ENCODE measurements at regions not wholly inside any gene's neighbourhood (a gene's known extent, or its start where the extent isn't known, plus 50 kb on each side); places are given as distances from the start of the nearest gene placed in this dataset.
"Not testable (repeated sequence)": the region's sequence is repeated elsewhere in the genome, so short reads cannot be mapped to it uniquely, and the experiment has no call there.

GRCh38 chr2:180699657-180700361 is 280.6 kb upstream of the UBE2E3 start:
- DNase-seq (ENCODE audit: low read depth): no peak
- no peak for TF ChIP-seq CTCF (IDR thresholded peaks at IDR 0.05; ENCODE audit: control insufficient read depth, insufficient read depth, low read depth, low read length, missing control alignments)
- H3K4me3 ChIP-seq (ENCODE audit: control insufficient read depth, low read depth, low read length): no peak overlapping the region

DNA sequence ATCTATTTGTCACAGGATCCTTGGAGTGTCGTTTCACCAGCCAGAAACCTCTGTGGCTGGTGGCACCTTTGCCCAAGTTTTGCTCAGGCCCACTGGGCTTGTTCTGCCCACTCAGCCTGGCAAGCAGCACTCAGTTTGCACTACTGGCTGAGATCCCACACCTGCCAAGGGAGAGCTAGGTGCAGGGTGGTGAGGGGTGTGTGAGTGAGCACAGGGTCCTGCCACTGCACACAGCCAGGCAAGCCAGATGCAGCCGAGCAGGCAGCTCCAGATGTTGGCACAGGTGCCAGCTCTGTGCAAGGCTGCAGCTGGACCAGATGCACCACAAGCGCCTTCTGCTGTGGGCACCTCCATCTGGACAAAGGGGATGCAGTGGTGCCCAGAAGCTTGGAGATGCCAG is 281.7 kb upstream of the UBE2E3 start:
- TF ChIP-seq CTCF (IDR thresholded peaks at IDR 0.05; ENCODE audit: control insufficient read depth, insufficient read depth, low read depth, low read length, missing control alignments): no peak
- no peak overlapping the region for H3K4me3 ChIP-seq (ENCODE audit: control insufficient read depth, low read depth, low read length)
- no peak for DNase-seq (ENCODE audit: low read depth)

GRCh38 chr2:180695586-180696401 is 284.6 kb upstream of the UBE2E3 start:
- no peak overlapping the region for H3K4me3 ChIP-seq (ENCODE audit: control insufficient read depth, low read depth, low read length)
- TF ChIP-seq CTCF (IDR thresholded peaks at IDR 0.05; ENCODE audit: control insufficient read depth, insufficient read depth, low read depth, low read length, missing control alignments): no peak
- no peak for DNase-seq (ENCODE audit: low read depth)

DNA sequence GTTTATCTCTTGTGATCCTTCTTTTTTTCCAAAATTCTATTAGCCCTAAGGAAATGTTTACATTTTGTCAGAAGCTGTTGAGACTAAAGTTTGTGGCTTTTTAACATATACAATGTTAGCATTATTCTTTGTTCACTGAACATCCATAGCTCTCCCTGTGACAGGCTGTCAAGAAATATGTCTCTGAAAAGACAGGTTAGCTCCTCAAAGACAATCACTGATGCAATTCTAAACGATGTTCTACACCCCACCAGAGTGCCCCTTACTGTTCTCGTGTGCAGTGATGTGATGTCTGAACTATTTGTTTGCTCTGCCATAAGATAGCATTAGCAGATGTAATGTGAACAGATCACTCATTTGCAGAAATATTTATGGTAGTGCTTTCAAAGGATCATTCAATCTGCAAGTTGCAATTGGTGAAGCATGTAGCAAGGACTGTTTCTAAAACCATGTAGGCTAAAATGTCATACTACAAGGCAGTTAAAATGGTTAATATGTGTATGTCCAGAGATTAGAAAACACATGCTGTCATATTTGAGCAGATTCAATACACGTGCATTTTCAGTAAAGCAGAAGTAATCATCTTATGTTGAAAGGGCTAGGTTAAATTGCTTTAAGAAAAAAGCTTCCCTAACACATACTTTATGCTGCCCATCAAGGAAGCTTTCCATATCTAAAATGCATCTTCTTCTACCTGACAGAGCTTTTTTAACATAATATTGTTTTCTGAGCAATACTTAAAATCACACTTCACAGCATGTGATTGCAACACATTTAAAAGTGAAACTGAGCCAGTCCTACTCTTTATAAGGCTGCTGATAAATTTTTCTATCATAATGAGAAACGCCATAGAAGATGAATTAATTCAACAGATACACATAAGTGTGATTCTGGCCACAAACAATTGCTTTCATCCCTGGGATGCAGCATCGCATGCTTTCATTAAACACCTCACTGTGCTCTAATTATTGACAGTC is 285.7 kb upstream of the UBE2E3 start:
- no peak for DNase-seq (ENCODE audit: low read depth)

GRCh38 chr2:180692322-180692721 is 288.1 kb upstream of the UBE2E3 start:
- TF ChIP-seq CTCF (IDR thresholded peaks at IDR 0.05; ENCODE audit: control insufficient read depth, insufficient read depth, low read depth, low read length, missing control alignments): no peak
- no peak overlapping the region for H3K4me3 ChIP-seq (ENCODE audit: control insufficient read depth, low read depth, low read length)
- DNase-seq (ENCODE audit: low read depth): no peak

More for the DNA sequence above, 285.7 kb upstream of the UBE2E3 start:
- H3K4me3 ChIP-seq (ENCODE audit: control insufficient read depth, low read depth, low read length): no peak overlapping the region
- TF ChIP-seq CTCF (IDR thresholded peaks at IDR 0.05; ENCODE audit: control insufficient read depth, insufficient read depth, low read depth, low read length, missing control alignments): no peak

DNA sequence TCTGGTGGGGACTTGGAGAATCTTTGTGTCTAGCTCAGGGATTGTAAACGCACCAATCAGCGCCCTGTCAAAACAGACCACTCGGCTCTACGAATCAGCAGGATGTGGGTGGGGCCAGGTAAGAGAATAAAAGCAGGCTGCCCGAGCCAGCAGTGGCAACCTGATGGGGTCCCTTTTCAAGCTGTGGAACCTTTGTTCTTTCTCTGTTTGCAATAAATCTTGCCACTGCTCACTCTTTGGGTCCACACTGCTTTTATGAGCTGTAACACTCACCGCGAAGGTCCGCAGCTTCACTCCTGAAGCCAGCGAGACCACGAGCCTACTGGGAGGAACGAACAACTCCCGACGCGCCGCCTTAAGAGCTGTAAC is 288.6 kb upstream of the UBE2E3 start:
- DNase-seq (ENCODE audit: low read depth); H3K4me3 ChIP-seq (ENCODE audit: control insufficient read depth, low read depth, low read length): not testable (repeated sequence)

DNA sequence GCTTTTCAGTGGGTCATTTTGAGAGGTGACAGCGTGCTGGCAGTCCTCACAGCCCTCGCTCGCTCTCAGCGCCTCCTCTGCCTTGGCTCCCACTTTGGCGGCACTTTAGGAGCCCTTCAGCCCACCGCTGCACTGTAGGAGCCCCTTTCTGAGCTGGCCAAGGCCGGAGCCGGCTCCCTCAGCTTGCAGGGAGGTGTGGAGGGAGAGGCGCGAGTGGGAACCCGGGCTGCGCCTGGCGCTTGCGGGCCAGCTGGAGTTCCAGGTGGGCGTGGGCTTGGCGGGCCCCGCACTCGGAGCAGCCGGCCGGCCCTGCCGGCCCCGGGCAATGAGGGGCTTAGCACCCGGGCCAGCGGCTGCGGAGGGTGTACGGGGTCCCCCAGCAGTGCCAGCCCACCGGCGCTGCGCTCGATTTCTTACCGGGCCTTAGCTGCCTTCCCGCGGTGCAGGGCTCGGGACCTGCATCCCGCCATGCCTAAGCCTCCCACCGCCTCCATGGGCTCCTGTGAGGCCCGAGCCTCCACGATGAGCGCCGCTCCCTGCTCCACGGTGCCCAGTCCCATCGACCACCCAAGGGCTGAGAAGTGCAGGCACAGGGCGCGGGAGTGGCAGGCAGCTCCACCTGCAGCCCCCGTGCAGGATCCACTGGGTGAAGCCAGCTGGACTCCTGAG is 289.1 kb upstream of the UBE2E3 start:
- H3K4me3 ChIP-seq (ENCODE audit: control insufficient read depth, low read depth, low read length); DNase-seq (ENCODE audit: low read depth): not testable (repeated sequence)
